GM21786 (cell line): ENCODE measurements at regions not wholly inside any gene's neighbourhood (a gene's known extent, or its start where the extent isn't known, plus 50 kb on each side); places are given as distances from the start of the nearest gene placed in this dataset.

Experiments
- ATAC-seq: cut with Tn5 transposase; IDR thresholded peaks from one replicate; pipeline ENCODE4 v1.9.1; 2021; ENCODE audit not compliant: unreplicated experiment

GRCh38 chr7:106806556-106806955, 58.5 kb upstream of the PIK3CG start:
- ATAC-seq: no peak

DNA sequence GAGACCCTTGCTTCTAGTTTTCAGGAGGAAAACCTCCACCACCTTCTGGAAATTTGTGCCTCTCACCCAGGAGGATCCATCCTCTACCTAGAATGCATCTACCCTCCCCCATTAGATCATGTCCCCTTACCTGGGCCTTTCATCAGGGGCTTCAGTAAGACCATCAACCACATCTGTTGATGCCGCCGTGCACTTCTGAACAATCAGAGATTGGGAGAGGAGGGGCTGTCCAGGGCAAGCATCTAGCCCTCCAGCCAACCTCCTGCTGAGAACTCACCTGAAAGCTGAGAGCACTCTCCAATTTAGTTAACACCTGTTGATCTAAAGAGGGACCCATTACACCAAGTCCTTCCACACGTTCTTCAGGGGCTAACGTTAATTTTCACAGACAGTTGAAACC, 57.6 kb upstream of the PIK3CG start:
- no peak for ATAC-seq

- no peak for ATAC-seq
Measured at GRCh38 chr7:106808967-106809635, 56.0 kb upstream of the PIK3CG start.

DNA sequence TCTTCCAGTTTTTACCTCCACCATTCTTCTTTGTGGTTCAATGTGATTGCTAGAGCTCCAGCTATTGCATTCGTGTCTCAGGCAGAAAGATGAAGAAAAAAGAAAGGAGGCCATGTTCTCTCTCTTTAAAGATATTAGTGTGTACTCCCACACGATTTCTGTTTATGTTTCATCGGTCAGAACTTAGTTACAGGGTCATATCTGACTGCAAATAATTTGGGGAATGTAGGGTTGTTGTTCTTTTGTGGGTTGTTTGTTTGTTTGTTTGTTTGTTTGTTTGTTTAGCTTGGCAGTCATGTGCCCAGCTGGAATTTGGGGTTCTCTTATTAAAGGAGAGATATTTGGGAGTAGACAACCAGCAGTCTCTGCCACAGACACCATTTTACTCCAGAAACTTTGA, 53.6 kb upstream of the PIK3CG start:
- ATAC-seq: no peak

DNA sequence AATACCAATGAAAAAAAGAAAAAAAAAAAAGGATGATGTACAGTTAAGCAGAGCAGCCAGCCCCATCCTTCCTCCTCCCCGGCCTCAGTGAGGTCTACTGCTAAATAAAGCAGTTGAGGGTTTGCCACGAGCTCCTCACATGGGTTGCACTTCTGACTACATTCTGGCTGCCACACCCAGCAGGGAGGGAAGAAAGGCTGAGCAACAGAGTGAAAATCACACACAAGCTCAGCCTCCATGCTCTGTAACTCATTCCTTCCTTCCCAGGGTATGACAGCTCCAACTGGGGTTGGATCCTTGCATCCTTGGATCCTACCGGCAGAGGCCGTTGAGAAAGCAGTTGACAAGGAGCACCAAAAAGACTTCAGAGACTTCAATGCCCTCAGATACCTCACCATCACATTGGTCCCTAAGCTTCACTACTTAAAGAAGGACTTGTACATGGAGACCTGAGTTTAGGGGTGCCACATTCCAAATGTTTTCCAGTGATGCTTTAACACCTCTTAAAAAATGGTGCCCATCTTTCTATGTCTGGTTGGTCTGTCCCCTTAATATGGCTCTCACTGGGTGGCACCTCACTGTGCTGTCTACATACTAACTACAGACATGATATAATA, 52.9 kb upstream of the PIK3CG start:
- no peak for ATAC-seq

- no peak for ATAC-seq
Measured at GRCh38 chr7:106813705-106814305, 51.3 kb upstream of the PIK3CG start.

DNA sequence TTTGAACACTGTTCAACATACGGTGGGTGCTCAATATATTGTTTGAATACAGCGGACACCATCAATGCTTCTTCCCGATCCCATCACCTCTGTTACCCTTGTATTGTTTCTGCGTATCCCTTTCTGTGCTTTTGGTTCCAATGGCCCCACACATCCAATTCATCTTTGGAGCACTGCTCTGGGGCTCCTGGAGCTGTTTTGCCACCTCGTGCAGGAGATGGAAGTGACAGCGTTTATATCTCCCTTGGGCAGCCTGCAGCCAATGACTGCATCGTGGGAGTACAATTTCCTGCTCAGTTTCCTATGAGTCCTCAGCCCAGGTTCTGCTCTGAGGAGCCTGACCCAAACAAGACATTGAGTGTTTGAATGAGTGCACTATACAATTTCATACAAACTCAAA, 50.2 kb upstream of the PIK3CG start:
- ATAC-seq: no peak
